WTC11 (cell line): ENCODE measurements at regions not wholly inside any gene's neighbourhood (a gene's known extent, or its start where the extent isn't known, plus 50 kb on each side); places are given as distances from the start of the nearest gene placed in this dataset.

ENCODE experiments used
- ATAC-seq: fragments of 200-7000 bp; cut with Tn5 transposase; 2 replicates; pipeline ENCODE4 v1.10.0; 2021; ENCODE audit warnings: mild to moderate bottlenecking, moderate library complexity
- CTCF ChIA-PET: fragments of 300-600 bp; sonication (Branson Sonifier 250); formaldehyde crosslinking; loops from one replicate; lab custom pipeline; 2021; ENCODE audit warnings: antibody characterized with exemption; lab: Charles Lee
- POLR2A ChIA-PET: fragments of 350-600 bp; sonication (Branson Sonifier 250); formaldehyde crosslinking; loops from one replicate; lab custom pipeline; 2021; ENCODE audit warnings: antibody characterized with exemption; lab: Charles Lee
- DNase-seq: peaks from one replicate; pipeline ENCODE4 v3.0.0; 2021; ENCODE audit warnings: low spot score
- H3K27ac Mint-ChIP-seq: 2 replicates; pipeline ENCODE4 v1.8.0; 2021; ENCODE audit warnings: mixed read lengths
- H3K27me3 Mint-ChIP-seq: 2 replicates; pipeline ENCODE4 v1.8.0; 2021; ENCODE audit warnings: low read depth, mild to moderate bottlenecking, moderate library complexity, mixed read lengths
- H3K36me3 Mint-ChIP-seq: 2 replicates; pipeline ENCODE4 v1.8.0; 2021; ENCODE audit warnings: mixed read lengths
- H3K4me1 Mint-ChIP-seq: 2 replicates; pipeline ENCODE4 v1.8.0; 2022; ENCODE audit warnings: mixed read lengths
- H3K4me3 Mint-ChIP-seq: 2 replicates; pipeline ENCODE4 v1.8.0; 2021; ENCODE audit warnings: mild to moderate bottlenecking, moderate library complexity, mixed read lengths
- H3K9me3 Mint-ChIP-seq: 2 replicates; pipeline ENCODE4 v1.8.0; 2021; ENCODE audit warnings: mixed read lengths
- CREM ChIP-seq: sonication (generic); formaldehyde crosslinking; IDR thresholded peaks from 2 replicates; pipeline ENCODE4 v1.8.1; 2022; ENCODE audit warnings: mild to moderate bottlenecking, missing genetic modification reagents, moderate library complexity
- ESRRA ChIP-seq: sonication (generic); formaldehyde crosslinking; IDR thresholded peaks from 2 replicates; pipeline ENCODE4 v1.8.1; 2022; ENCODE audit warnings: mild to moderate bottlenecking, missing genetic modification reagents, borderline replicate concordance
- ETV6 ChIP-seq: sonication (generic); formaldehyde crosslinking; IDR thresholded peaks from 2 replicates; pipeline ENCODE4 v1.8.1; 2022; ENCODE audit warnings: mild to moderate bottlenecking, missing genetic modification reagents
- FOXK1 ChIP-seq: sonication (generic); formaldehyde crosslinking; IDR thresholded peaks from 2 replicates; pipeline ENCODE4 v1.8.0; 2022; ENCODE audit warnings: mild to moderate bottlenecking, moderate library complexity, missing genetic modification reagents
- GRHL2 ChIP-seq: fragments of 250-450 bp; sonication (Bioruptor Pico); IDR thresholded peaks from 2 replicates; pipeline ENCODE4 v1.8.0; 2022; ENCODE audit warnings: mild to moderate bottlenecking, moderate library complexity; ENCODE audit not compliant: insufficient replicate concordance, severe bottlenecking
- GTF2I ChIP-seq: fragments of 250-450 bp; sonication (Bioruptor Pico); conservative IDR thresholded peaks from 2 replicates; pipeline ENCODE4 v1.4.0; 2021; ENCODE audit warnings: mild to moderate bottlenecking
- JAZF1 ChIP-seq: fragments of 250-450 bp; sonication (Bioruptor Pico); IDR thresholded peaks from 2 replicates; pipeline ENCODE4 v1.9.0; 2021; ENCODE audit warnings: moderate library complexity, mild to moderate bottlenecking, inconsistent platforms
- JUN ChIP-seq: sonication (generic); formaldehyde crosslinking; IDR thresholded peaks from 2 replicates; pipeline ENCODE4 v1.8.0; 2023; ENCODE audit warnings: mild to moderate bottlenecking, missing genetic modification reagents
- PRRX2 ChIP-seq: fragments of 250-450 bp; sonication (Bioruptor Pico); IDR thresholded peaks from 2 replicates; pipeline ENCODE4 v1.8.0; 2021; ENCODE audit warnings: mild to moderate bottlenecking
- SOX15 ChIP-seq: fragments of 250-450 bp; sonication (Bioruptor Pico); IDR thresholded peaks from 2 replicates; pipeline ENCODE4 v1.9.0; 2021; ENCODE audit warnings: mild to moderate bottlenecking
- TP53 ChIP-seq: sonication (generic); formaldehyde crosslinking; IDR thresholded peaks from 2 replicates; pipeline ENCODE4 v1.8.1; 2023; ENCODE audit warnings: mild to moderate bottlenecking, missing genetic modification reagents
- ZNF219 ChIP-seq: sonication (generic); formaldehyde crosslinking; IDR thresholded peaks from 2 replicates; pipeline ENCODE4 v1.8.0; 2023; ENCODE audit warnings: missing genetic modification reagents, mild to moderate bottlenecking, borderline replicate concordance
- ZNF317 ChIP-seq: sonication (generic); formaldehyde crosslinking; IDR thresholded peaks from 2 replicates; pipeline ENCODE4 v1.8.1; 2023; ENCODE audit warnings: low read depth, mild to moderate bottlenecking, moderate library complexity, missing genetic modification reagents, borderline replicate concordance
- ZNF396 ChIP-seq: fragments of 250-450 bp; sonication (Bioruptor Pico); IDR thresholded peaks from 2 replicates; pipeline ENCODE4 v1.8.0; 2021; ENCODE audit warnings: mild to moderate bottlenecking, moderate library complexity, borderline replicate concordance
- TF ChIP-seq, protein P1 (sequence below): sonication (generic); formaldehyde crosslinking; IDR thresholded peaks from 2 replicates; pipeline ENCODE4 v1.8.1; 2022; ENCODE audit warnings: low read depth, mild to moderate bottlenecking, moderate library complexity, missing genetic modification reagents, borderline replicate concordance
- TF ChIP-seq, protein P2 (sequence below): sonication (generic); formaldehyde crosslinking; conservative IDR thresholded peaks from 2 replicates; pipeline ENCODE4 v1.8.1; 2023; ENCODE audit warnings: mild to moderate bottlenecking, low read depth, missing genetic modification reagents, moderate library complexity
- TF ChIP-seq, protein P3 (sequence below): sonication (generic); formaldehyde crosslinking; IDR thresholded peaks from 2 replicates; pipeline ENCODE4 v1.8.0; 2023; ENCODE audit warnings: missing genetic modification reagents
- TF ChIP-seq, protein P4 (sequence below): fragments of 250-450 bp; sonication (Bioruptor Pico); IDR thresholded peaks from 2 replicates; pipeline ENCODE4 v1.9.0; 2021; ENCODE audit warnings: mild to moderate bottlenecking
- TF ChIP-seq, protein P5 (sequence below): fragments of 250-450 bp; sonication (Bioruptor Pico); IDR thresholded peaks from 2 replicates; pipeline ENCODE4 v1.8.0; 2021; ENCODE audit warnings: mild to moderate bottlenecking
- TF ChIP-seq, protein P6 (sequence below): sonication (generic); formaldehyde crosslinking; IDR thresholded peaks from 2 replicates; pipeline ENCODE4 v1.8.0; 2022; ENCODE audit warnings: mild to moderate bottlenecking, missing genetic modification reagents
- TF ChIP-seq, protein P7 (sequence below): fragments of 250-450 bp; sonication (Bioruptor Pico); IDR thresholded peaks from 2 replicates; pipeline ENCODE4 v2.1.2; 2022; ENCODE audit warnings: mild to moderate bottlenecking, moderate library complexity
- TF ChIP-seq, protein P8 (sequence below): sonication (generic); formaldehyde crosslinking; IDR thresholded peaks from 2 replicates; pipeline ENCODE4 v1.8.1; 2022; ENCODE audit warnings: missing genetic modification reagents, borderline replicate concordance

DNA sequence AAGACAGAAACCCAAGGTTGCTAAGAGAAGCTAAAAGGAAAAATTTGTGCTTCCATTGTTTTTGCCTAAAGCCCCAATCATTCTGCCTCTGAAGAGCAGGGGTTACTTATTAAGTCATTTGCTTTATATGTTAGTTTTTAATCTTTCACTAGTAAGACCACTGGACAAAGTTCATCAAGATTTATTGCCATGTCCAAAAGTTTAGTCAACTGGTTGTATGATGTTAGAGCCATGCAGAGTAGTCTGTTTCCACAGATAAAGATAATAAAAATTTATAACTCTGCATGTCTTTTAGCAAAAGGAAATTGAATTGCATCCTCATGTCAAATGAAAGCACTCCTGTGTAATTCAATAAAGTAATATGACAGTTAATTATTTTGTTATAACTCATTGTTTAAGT, 75.8 kb upstream of the PRKG2 start:
- no peaks in the 10 kb centered on the region for H3K4me1 Mint-ChIP-seq
- no peak overlapping the region for H3K4me3 Mint-ChIP-seq
- no peak overlapping the region for H3K27ac Mint-ChIP-seq
- TF ChIP-seq, protein P1, sequence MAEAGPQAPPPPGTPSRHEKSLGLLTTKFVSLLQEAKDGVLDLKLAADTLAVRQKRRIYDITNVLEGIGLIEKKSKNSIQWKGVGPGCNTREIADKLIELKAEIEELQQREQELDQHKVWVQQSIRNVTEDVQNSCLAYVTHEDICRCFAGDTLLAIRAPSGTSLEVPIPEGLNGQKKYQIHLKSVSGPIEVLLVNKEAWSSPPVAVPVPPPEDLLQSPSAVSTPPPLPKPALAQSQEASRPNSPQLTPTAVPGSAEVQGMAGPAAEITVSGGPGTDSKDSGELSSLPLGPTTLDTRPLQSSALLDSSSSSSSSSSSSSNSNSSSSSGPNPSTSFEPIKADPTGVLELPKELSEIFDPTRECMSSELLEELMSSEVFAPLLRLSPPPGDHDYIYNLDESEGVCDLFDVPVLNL, result no peak
- TF ChIP-seq, protein P2, sequence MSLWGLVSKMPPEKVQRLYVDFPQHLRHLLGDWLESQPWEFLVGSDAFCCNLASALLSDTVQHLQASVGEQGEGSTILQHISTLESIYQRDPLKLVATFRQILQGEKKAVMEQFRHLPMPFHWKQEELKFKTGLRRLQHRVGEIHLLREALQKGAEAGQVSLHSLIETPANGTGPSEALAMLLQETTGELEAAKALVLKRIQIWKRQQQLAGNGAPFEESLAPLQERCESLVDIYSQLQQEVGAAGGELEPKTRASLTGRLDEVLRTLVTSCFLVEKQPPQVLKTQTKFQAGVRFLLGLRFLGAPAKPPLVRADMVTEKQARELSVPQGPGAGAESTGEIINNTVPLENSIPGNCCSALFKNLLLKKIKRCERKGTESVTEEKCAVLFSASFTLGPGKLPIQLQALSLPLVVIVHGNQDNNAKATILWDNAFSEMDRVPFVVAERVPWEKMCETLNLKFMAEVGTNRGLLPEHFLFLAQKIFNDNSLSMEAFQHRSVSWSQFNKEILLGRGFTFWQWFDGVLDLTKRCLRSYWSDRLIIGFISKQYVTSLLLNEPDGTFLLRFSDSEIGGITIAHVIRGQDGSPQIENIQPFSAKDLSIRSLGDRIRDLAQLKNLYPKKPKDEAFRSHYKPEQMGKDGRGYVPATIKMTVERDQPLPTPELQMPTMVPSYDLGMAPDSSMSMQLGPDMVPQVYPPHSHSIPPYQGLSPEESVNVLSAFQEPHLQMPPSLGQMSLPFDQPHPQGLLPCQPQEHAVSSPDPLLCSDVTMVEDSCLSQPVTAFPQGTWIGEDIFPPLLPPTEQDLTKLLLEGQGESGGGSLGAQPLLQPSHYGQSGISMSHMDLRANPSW (CRISPR knock-in tag), result no peak
- TF ChIP-seq, protein P3, sequence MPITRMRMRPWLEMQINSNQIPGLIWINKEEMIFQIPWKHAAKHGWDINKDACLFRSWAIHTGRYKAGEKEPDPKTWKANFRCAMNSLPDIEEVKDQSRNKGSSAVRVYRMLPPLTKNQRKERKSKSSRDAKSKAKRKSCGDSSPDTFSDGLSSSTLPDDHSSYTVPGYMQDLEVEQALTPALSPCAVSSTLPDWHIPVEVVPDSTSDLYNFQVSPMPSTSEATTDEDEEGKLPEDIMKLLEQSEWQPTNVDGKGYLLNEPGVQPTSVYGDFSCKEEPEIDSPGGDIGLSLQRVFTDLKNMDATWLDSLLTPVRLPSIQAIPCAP (CRISPR knock-in tag), result no peak
- TF ChIP-seq GTF2I (CRISPR knock-in tag) (no peak), PRRX2 (no peak), TP53 (CRISPR knock-in tag) (no peak), ETV6 (no peak), JAZF1 (no peak), JUN (no peak), FOXK1 (CRISPR knock-in tag) (no peak)
- TF ChIP-seq, protein P4, sequence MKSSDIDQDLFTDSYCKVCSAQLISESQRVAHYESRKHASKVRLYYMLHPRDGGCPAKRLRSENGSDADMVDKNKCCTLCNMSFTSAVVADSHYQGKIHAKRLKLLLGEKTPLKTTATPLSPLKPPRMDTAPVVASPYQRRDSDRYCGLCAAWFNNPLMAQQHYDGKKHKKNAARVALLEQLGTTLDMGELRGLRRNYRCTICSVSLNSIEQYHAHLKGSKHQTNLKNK (CRISPR knock-in tag), result no peak
- TF ChIP-seq, protein P5, sequence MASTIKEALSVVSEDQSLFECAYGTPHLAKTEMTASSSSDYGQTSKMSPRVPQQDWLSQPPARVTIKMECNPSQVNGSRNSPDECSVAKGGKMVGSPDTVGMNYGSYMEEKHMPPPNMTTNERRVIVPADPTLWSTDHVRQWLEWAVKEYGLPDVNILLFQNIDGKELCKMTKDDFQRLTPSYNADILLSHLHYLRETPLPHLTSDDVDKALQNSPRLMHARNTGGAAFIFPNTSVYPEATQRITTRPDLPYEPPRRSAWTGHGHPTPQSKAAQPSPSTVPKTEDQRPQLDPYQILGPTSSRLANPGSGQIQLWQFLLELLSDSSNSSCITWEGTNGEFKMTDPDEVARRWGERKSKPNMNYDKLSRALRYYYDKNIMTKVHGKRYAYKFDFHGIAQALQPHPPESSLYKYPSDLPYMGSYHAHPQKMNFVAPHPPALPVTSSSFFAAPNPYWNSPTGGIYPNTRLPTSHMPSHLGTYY (CRISPR knock-in tag), result no peak
- TF ChIP-seq, protein P6, sequence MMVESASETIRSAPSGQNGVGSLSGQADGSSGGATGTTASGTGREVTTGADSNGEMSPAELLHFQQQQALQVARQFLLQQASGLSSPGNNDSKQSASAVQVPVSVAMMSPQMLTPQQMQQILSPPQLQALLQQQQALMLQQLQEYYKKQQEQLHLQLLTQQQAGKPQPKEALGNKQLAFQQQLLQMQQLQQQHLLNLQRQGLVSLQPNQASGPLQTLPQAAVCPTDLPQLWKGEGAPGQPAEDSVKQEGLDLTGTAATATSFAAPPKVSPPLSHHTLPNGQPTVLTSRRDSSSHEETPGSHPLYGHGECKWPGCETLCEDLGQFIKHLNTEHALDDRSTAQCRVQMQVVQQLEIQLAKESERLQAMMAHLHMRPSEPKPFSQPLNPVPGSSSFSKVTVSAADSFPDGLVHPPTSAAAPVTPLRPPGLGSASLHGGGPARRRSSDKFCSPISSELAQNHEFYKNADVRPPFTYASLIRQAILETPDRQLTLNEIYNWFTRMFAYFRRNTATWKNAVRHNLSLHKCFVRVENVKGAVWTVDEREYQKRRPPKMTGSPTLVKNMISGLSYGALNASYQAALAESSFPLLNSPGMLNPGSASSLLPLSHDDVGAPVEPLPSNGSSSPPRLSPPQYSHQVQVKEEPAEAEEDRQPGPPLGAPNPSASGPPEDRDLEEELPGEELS (CRISPR knock-in tag), result no peak
- TF ChIP-seq, protein P7, sequence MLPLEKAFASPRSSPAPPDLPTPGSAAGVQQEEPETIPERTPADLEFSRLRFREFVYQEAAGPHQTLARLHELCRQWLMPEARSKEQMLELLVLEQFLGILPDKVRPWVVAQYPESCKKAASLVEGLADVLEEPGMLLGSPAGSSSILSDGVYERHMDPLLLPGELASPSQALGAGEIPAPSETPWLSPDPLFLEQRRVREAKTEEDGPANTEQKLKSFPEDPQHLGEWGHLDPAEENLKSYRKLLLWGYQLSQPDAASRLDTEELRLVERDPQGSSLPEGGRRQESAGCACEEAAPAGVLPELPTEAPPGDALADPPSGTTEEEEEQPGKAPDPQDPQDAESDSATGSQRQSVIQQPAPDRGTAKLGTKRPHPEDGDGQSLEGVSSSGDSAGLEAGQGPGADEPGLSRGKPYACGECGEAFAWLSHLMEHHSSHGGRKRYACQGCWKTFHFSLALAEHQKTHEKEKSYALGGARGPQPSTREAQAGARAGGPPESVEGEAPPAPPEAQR, result no peak
- DNase-seq (no peak), ATAC-seq (no peak)
- H3K9me3 Mint-ChIP-seq, result no peaks in the 10 kb centered on the region
- H3K27me3 Mint-ChIP-seq, result no peaks in the 10 kb centered on the region; the same call in 1 of the 2 replicates
- ChIA-PET POLR2A (no interaction called here), CTCF (interaction anchor here (0.8 kb wide), 1 partner anchor 51 kb away, joined by 3 read pairs; no protein-coding TSS in a partner anchor)
- no peaks in the 10 kb centered on the region for H3K36me3 Mint-ChIP-seq

DNA sequence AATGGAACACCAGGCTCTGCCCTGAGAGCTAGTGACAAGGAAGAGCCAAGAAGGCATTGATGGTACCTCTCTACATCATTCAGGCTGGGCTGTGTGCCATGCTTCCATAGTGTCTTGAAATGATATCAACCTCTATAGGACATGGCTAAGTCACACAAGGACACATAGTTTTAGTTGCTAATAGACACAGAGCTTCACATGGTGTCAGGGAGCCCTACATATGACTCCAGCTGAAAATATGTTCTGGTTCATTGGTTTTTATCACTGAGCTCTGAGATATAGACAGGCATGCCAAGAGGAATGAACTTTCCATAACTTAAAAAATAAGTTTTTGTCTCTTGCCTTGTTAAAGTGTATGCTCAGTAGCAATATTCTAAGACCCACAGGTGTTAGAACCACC, 72.1 kb upstream of the PRKG2 start:
- DNase-seq (no peak), ATAC-seq (no peak)
- Mint-ChIP-seq H3K9me3 (no peaks in the 10 kb centered on the region), H3K36me3 (no peaks in the 10 kb centered on the region), H3K27me3 (no peaks in the 10 kb centered on the region), H3K4me1 (no peaks in the 10 kb centered on the region), H3K4me3 (no peak overlapping the region), H3K27ac (no peak overlapping the region)
- ChIA-PET POLR2A (no interaction called here), CTCF (no interaction called here)
- TF ChIP-seq GRHL2 (CRISPR knock-in tag) (no peak), CREM (no peak), ZNF396 (CRISPR knock-in tag) (no peak), SOX15 (CRISPR knock-in tag) (no peak), ZNF219 (CRISPR knock-in tag) (no peak), ZNF317 (no peak), ESRRA (no peak)
- TF ChIP-seq, protein P2 (CRISPR knock-in tag), result no peak
- TF ChIP-seq, protein P8, sequence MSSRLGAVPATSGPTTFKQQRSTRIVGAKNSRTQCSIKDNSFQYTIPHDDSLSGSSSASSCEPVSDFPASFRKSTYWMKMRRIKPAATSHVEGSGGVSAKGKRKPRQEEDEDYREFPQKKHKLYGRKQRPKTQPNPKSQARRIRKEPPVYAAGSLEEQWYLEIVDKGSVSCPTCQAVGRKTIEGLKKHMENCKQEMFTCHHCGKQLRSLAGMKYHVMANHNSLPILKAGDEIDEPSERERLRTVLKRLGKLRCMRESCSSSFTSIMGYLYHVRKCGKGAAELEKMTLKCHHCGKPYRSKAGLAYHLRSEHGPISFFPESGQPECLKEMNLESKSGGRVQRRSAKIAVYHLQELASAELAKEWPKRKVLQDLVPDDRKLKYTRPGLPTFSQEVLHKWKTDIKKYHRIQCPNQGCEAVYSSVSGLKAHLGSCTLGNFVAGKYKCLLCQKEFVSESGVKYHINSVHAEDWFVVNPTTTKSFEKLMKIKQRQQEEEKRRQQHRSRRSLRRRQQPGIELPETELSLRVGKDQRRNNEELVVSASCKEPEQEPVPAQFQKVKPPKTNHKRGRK (CRISPR knock-in tag), result no peak
